H1 (cell line): ENCODE measurements at regions not wholly inside any gene's neighbourhood (a gene's known extent, or its start where the extent isn't known, plus 50 kb on each side); places are given as distances from the start of the nearest gene placed in this dataset.

ENCODE experiments used
- EP300 ChIP-seq, 2 experiments: IDR thresholded peaks; 1 replicate in 1 of 2; 2 replicates in 1 of 2; pipeline ENCODE4 v1.6.1; 2011 to 2012; ENCODE audit warnings: low read depth in 2 of 2, low read length in 2 of 2, mild to moderate bottlenecking in 2 of 2, borderline replicate concordance in 1 of 2, inconsistent platforms in 1 of 2, moderate library complexity in 1 of 2
- EZH2 ChIP-seq: fragments of 200-600 bp; sonication (generic); IDR thresholded peaks from 2 replicates; pipeline ENCODE4 v1.7.1; 2012; ENCODE audit warnings: low read depth, mild to moderate bottlenecking, moderate library complexity, low read length, inconsistent platforms; ENCODE audit not compliant: severe bottlenecking
- KDM1A ChIP-seq: fragments of 200-600, 300-600 bp; sonication (generic); IDR thresholded peaks from 2 replicates; pipeline ENCODE4 v1.7.1; 2016; ENCODE audit warnings: mild to moderate bottlenecking, low read length, borderline replicate concordance
- MAFK ChIP-seq: IDR thresholded peaks from 2 replicates; pipeline ENCODE4 v1.6.1; 2012; ENCODE audit warnings: low read depth, mild to moderate bottlenecking, improper control_type of control experiment, low read length
- POLR2AphosphoS5 ChIP-seq: IDR thresholded peaks from 2 replicates; pipeline ENCODE4 v1.6.1; 2011; ENCODE audit warnings: low read depth, low read length
- RNF2 ChIP-seq: fragments of 200-900, 300-1000 bp; sonication (generic); IDR thresholded peaks from 2 replicates; pipeline ENCODE4 v1.7.1; 2016; ENCODE audit warnings: borderline replicate concordance, low read depth, mild to moderate bottlenecking, antibody characterized with exemption, low read length; ENCODE audit not compliant: poor library complexity, severe bottlenecking; ENCODE audit errors: missing control alignments
- TF ChIP-seq, protein P1 (sequence below), 3 experiments: IDR thresholded peaks; 1 replicate in 2 of 3; 2 replicates in 1 of 3; pipeline versions ENCODE4 v1.5.1 to v1.6.1; 2011; ENCODE audit warnings: low read length in 3 of 3, mild to moderate bottlenecking in 3 of 3, inconsistent platforms in 2 of 3, low read depth in 1 of 3, moderate library complexity in 1 of 3; ENCODE audit not compliant: insufficient read depth in 1 of 3; ENCODE audit errors: control extremely low read depth in 1 of 3

DNA sequence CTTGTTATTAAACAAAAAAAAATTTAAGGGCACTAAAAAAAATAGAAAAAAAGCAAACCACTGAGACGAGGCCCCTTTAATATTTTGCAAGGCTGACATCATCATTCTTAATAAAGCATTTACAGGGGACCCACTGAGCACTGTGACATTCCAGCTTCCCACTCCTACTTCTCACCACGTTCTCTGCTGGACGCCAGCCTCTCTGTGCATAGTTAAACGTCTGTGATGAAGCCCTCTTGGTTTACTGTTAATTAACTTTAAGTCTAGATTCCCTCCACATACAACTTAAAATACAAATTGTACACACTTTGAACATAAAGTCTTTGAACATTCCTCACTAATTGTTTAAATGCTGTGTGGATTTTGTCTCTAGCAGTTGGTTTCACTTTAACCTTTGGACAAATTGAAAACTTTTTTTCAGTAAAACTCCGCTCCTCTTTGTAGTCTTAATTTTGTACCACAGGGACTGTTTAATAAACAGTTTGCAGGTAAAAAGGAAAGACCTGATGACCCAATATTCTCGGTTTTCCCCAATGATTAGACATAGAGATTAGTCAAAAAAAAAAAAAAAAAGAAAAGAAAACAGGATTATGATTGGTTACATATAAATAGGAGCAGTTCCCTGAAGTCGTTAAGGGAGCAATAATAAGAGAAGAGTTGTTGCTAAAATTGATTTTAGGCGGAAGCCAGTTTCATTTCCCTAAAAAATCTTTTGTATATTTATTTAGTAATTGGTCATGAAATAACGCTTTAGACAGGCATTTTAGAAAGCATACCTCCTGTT, 219.8 kb downstream of the MZT1 start:
- no peak for TF ChIP-seq EZH2
- no peak for TF ChIP-seq MAFK
- TF ChIP-seq, protein P1, sequence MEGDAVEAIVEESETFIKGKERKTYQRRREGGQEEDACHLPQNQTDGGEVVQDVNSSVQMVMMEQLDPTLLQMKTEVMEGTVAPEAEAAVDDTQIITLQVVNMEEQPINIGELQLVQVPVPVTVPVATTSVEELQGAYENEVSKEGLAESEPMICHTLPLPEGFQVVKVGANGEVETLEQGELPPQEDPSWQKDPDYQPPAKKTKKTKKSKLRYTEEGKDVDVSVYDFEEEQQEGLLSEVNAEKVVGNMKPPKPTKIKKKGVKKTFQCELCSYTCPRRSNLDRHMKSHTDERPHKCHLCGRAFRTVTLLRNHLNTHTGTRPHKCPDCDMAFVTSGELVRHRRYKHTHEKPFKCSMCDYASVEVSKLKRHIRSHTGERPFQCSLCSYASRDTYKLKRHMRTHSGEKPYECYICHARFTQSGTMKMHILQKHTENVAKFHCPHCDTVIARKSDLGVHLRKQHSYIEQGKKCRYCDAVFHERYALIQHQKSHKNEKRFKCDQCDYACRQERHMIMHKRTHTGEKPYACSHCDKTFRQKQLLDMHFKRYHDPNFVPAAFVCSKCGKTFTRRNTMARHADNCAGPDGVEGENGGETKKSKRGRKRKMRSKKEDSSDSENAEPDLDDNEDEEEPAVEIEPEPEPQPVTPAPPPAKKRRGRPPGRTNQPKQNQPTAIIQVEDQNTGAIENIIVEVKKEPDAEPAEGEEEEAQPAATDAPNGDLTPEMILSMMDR (IDR thresholded peaks at IDR 0.05; ENCODE audit: control extremely low read depth in 1 of 3, insufficient read depth in 1 of 3, low read depth in 1 of 3, low read length in 3 of 3): no peak
- TF ChIP-seq POLR2AphosphoS5: no peak
- no peak for TF ChIP-seq EP300 (IDR thresholded peaks at IDR 0.05; ENCODE audit: borderline replicate concordance in 1 of 2, low read depth in 2 of 2, low read length in 2 of 2)
- TF ChIP-seq RNF2: no peak
- no peak for TF ChIP-seq KDM1A
